HTR-8/SVneo (cell line): ENCODE measurements at regions not wholly inside any gene's neighbourhood (a gene's known extent, or its start where the extent isn't known, plus 50 kb on each side); places are given as distances from the start of the nearest gene placed in this dataset.

Source experiments
- DNase-seq: peaks from one replicate; pipeline ENCODE4 v3.0.0; 2011; ENCODE audit warnings: low spot score, mixed read lengths; ENCODE audit not compliant: insufficient read length
- FAIRE-seq: peaks from 2 replicates; lab custom pipeline; 2011; peaks lifted over from hg19 to GRCh38; lab: Jason Lieb, UNC

GRCh38 chr5:176173647-176174046 is 64.6 kb upstream of the SIMC1 start:
- DNase-seq (no peak), FAIRE-seq (no peak)

GRCh38 chr5:176174345-176175025 is 63.7 kb upstream of the SIMC1 start:
- DNase-seq (no peak), FAIRE-seq (no peak)

GRCh38 chr5:176175101-176175852 is 62.9 kb upstream of the SIMC1 start:
- FAIRE-seq (no peak), DNase-seq (no peak)

GRCh38 chr5:176176231-176176630 is 62.0 kb upstream of the SIMC1 start:
- no peak for FAIRE-seq
- no peak for DNase-seq

GRCh38 chr5:176178789-176179188 is 59.4 kb upstream of the SIMC1 start:
- no peak for FAIRE-seq
- DNase-seq, result no peak

GRCh38 chr5:176180339-176180738 is 57.9 kb upstream of the SIMC1 start:
- no peak for FAIRE-seq
- no peak for DNase-seq

GRCh38 chr5:176180781-176181180 is 57.4 kb upstream of the SIMC1 start:
- DNase-seq (no peak), FAIRE-seq (no peak)

- FAIRE-seq, result no peak
- DNase-seq, result no peak
Observed at GRCh38 chr5:176181271-176181855, 56.9 kb upstream of the SIMC1 start.

- DNase-seq, result no peak
- no peak for FAIRE-seq
Observed at GRCh38 chr5:176183321-176184074, 54.7 kb upstream of the SIMC1 start.

- FAIRE-seq (no peak), DNase-seq (no peak)
Observed at GRCh38 chr5:176184608-176185132, 53.6 kb upstream of the SIMC1 start.

GRCh38 chr5:176185133-176185733 is 53.0 kb upstream of the SIMC1 start:
- DNase-seq (no peak), FAIRE-seq (no peak)

- no peak for FAIRE-seq
Observed at GRCh38 chr5:176186107-176186506, 52.1 kb upstream of the SIMC1 start.

GRCh38 chr5:176187276-176188062 is 50.8 kb upstream of the SIMC1 start:
- FAIRE-seq, result no peak
- no peak for DNase-seq

More at GRCh38 chr5:176186107-176186506, 52.1 kb upstream of the SIMC1 start:
- DNase-seq, result no peak

- DNase-seq, result no peak
- FAIRE-seq, result no peak
Observed at GRCh38 chr5:176188085-176188484, 50.1 kb upstream of the SIMC1 start.
